HAP-1 (cell line): ENCODE measurements at regions not wholly inside any gene's neighbourhood (a gene's known extent, or its start where the extent isn't known, plus 50 kb on each side); places are given as distances from the start of the nearest gene placed in this dataset.
"Not testable (repeated sequence)": the region's sequence is repeated elsewhere in the genome, so short reads cannot be mapped to it uniquely, and the experiment has no call there.

Source experiments
- DNase-seq, 2 experiments: peaks; one replicate each; pipeline ENCODE4 v3.0.0-alpha.2; 2016 to 2020; ENCODE audit warnings: low spot score in 2 of 2
- H3K27me3 ChIP-seq: fragments of 250-450 bp; sonication (Bioruptor Pico); 2 replicates; pipeline ENCODE4 v1.5.1; 2020; ENCODE audit warnings: low read depth, mild to moderate bottlenecking, moderate library complexity
- H3K36me3 ChIP-seq: fragments of 250-450 bp; sonication (Bioruptor Pico); replicated peaks from 2 replicates; pipeline ENCODE4 v1.5.1; 2020; ENCODE audit warnings: mild to moderate bottlenecking
- H3K4me1 ChIP-seq: fragments of 250-450 bp; sonication (Bioruptor Pico); 2 replicates; pipeline ENCODE4 v1.5.1; 2020; ENCODE audit warnings: mild to moderate bottlenecking
- H3K4me3 ChIP-seq: fragments of 250-450 bp; sonication (Bioruptor Pico); 2 replicates; pipeline ENCODE4 v1.5.1; 2020; ENCODE audit warnings: mild to moderate bottlenecking, moderate library complexity
- H3K9me3 ChIP-seq: fragments of 250-450 bp; sonication (Bioruptor Pico); 2 replicates; pipeline ENCODE4 v1.5.1; 2020; ENCODE audit warnings: mild to moderate bottlenecking, moderate library complexity
- in situ Hi-C: fragments of 300-500 bp; cut with MboI; formaldehyde crosslinking; loops from 3 replicates; pipeline ENCODE4 v1.14.3; 2020; ENCODE audit warnings: low sequenced_read_pairs, inconsistent platforms, mixed read lengths

GRCh38 chr17:16888413-16889087 is 83.4 kb downstream of the TNFRSF13B start:
- Histone ChIP-seq H3K4me1 (no peaks in the 10 kb centered on the region), H3K36me3 (no peaks in the 10 kb centered on the region), H3K27me3 (no peaks in the 10 kb centered on the region), H3K9me3 (no peaks in the 10 kb centered on the region), H3K4me3 (no peak overlapping the region)
- in situ Hi-C loops = no loop called here
- DNase-seq = no peak

- H3K4me1 ChIP-seq = no peaks in the 10 kb centered on the region
- H3K27me3 ChIP-seq = no peaks in the 10 kb centered on the region
- no peak for DNase-seq
- in situ Hi-C loops = no loop called here
- no peaks in the 10 kb centered on the region for H3K9me3 ChIP-seq
- no peaks in the 10 kb centered on the region for H3K36me3 ChIP-seq
- H3K4me3 ChIP-seq = no peak overlapping the region
Observed at GRCh38 chr17:16887523-16888095, 84.3 kb downstream of the TNFRSF13B start.

GRCh38 chr17:16886655-16887322 is 85.1 kb downstream of the TNFRSF13B start:
- in situ Hi-C loops = no loop called here
- no peak for DNase-seq

GRCh38 chr17:16885204-16885603 is 86.7 kb downstream of the TNFRSF13B start:
- in situ Hi-C loops, H3K9me3 ChIP-seq, DNase-seq, H3K27me3 ChIP-seq, H3K36me3 ChIP-seq, H3K4me3 ChIP-seq, H3K4me1 ChIP-seq: not testable (repeated sequence)

More at GRCh38 chr17:16886655-16887322, 85.1 kb downstream of the TNFRSF13B start:
- Histone ChIP-seq H3K4me1 (no peaks in the 10 kb centered on the region), H3K36me3 (no peaks in the 10 kb centered on the region), H3K9me3 (no peaks in the 10 kb centered on the region), H3K4me3 (no peak overlapping the region), H3K27me3 (no peaks in the 10 kb centered on the region)

GRCh38 chr17:16882926-16883265 is 89.0 kb downstream of the TNFRSF13B start:
- H3K4me3 ChIP-seq, in situ Hi-C loops, H3K4me1 ChIP-seq, H3K9me3 ChIP-seq, H3K27me3 ChIP-seq, DNase-seq, H3K36me3 ChIP-seq: not testable (repeated sequence)

- Histone ChIP-seq H3K27me3 (no peaks in the 10 kb centered on the region), H3K9me3 (no peaks in the 10 kb centered on the region), H3K4me1 (no peaks in the 10 kb centered on the region), H3K4me3 (no peak overlapping the region), H3K36me3 (no peaks in the 10 kb centered on the region)
- in situ Hi-C loops = no loop called here
- DNase-seq = no peak
Observed at GRCh38 chr17:16882243-16882925, 89.5 kb downstream of the TNFRSF13B start.

GRCh38 chr17:16881239-16881924 is 90.5 kb downstream of the TNFRSF13B start:
- no peak overlapping the region for H3K4me3 ChIP-seq
- in situ Hi-C loops = no loop called here
- no peaks in the 10 kb centered on the region for H3K9me3 ChIP-seq
- DNase-seq = no peak
- H3K27me3 ChIP-seq = no peaks in the 10 kb centered on the region
- H3K36me3 ChIP-seq = no peaks in the 10 kb centered on the region
- no peaks in the 10 kb centered on the region for H3K4me1 ChIP-seq

- no peaks in the 10 kb centered on the region for H3K36me3 ChIP-seq
- in situ Hi-C loops = no loop called here
- H3K4me1 ChIP-seq = no peaks in the 10 kb centered on the region
- no peaks in the 10 kb centered on the region for H3K9me3 ChIP-seq
- DNase-seq = no peak
- H3K27me3 ChIP-seq = no peaks in the 10 kb centered on the region
- H3K4me3 ChIP-seq = no peak overlapping the region
Observed at GRCh38 chr17:16880843-16881230, 91.1 kb downstream of the TNFRSF13B start.

GRCh38 chr17:16880121-16880842 is 91.6 kb downstream of the TNFRSF13B start:
- in situ Hi-C loops = no loop called here
- Histone ChIP-seq H3K27me3 (no peaks in the 10 kb centered on the region), H3K36me3 (no peaks in the 10 kb centered on the region), H3K4me1 (no peaks in the 10 kb centered on the region), H3K9me3 (no peaks in the 10 kb centered on the region), H3K4me3 (no peak overlapping the region)
- no peak for DNase-seq

- in situ Hi-C loops = no loop called here
Observed at GRCh38 chr17:16879686-16880085, 92.2 kb downstream of the TNFRSF13B start.

GRCh38 chr17:16878606-16879005 is 93.3 kb downstream of the TNFRSF13B start:
- DNase-seq = no peak
- in situ Hi-C loops = no loop called here
- H3K4me1 ChIP-seq = no peaks in the 10 kb centered on the region
- H3K36me3 ChIP-seq = no peaks in the 10 kb centered on the region
- H3K4me3 ChIP-seq = no peak overlapping the region
- no peaks in the 10 kb centered on the region for H3K9me3 ChIP-seq
- H3K27me3 ChIP-seq = no peaks in the 10 kb centered on the region

More at GRCh38 chr17:16879686-16880085, 92.2 kb downstream of the TNFRSF13B start:
- Histone ChIP-seq H3K4me1 (no peaks in the 10 kb centered on the region), H3K9me3 (no peaks in the 10 kb centered on the region), H3K36me3 (no peaks in the 10 kb centered on the region), H3K27me3 (no peaks in the 10 kb centered on the region), H3K4me3 (no peak overlapping the region)
- no peak for DNase-seq

GRCh38 chr17:16878084-16878483 is 93.8 kb downstream of the TNFRSF13B start:
- Histone ChIP-seq H3K4me1 (no peaks in the 10 kb centered on the region), H3K36me3 (no peaks in the 10 kb centered on the region), H3K4me3 (no peak overlapping the region), H3K9me3 (no peaks in the 10 kb centered on the region), H3K27me3 (no peaks in the 10 kb centered on the region)
- in situ Hi-C loops = no loop called here
- DNase-seq = no peak

- DNase-seq = no peak
- Histone ChIP-seq H3K4me3 (no peak overlapping the region), H3K4me1 (no peaks in the 10 kb centered on the region), H3K36me3 (no peaks in the 10 kb centered on the region), H3K9me3 (no peaks in the 10 kb centered on the region), H3K27me3 (no peaks in the 10 kb centered on the region)
- in situ Hi-C loops = no loop called here
Observed at GRCh38 chr17:16877099-16877498, 94.8 kb downstream of the TNFRSF13B start.
